CD4-positive, alpha-beta T cell treated with Interleukin-17A for 1 hour (primary cell): ENCODE measurements at regions not wholly inside any gene's neighbourhood (a gene's known extent, or its start where the extent isn't known, plus 50 kb on each side); places are given as distances from the start of the nearest gene placed in this dataset.
"Not testable (repeated sequence)": the region's sequence is repeated elsewhere in the genome, so short reads cannot be mapped to it uniquely, and the experiment has no call there.

Experiments used
- DNase-seq: peaks from one replicate; pipeline ENCODE4 v3.0.0-alpha.2; 2020

DNA sequence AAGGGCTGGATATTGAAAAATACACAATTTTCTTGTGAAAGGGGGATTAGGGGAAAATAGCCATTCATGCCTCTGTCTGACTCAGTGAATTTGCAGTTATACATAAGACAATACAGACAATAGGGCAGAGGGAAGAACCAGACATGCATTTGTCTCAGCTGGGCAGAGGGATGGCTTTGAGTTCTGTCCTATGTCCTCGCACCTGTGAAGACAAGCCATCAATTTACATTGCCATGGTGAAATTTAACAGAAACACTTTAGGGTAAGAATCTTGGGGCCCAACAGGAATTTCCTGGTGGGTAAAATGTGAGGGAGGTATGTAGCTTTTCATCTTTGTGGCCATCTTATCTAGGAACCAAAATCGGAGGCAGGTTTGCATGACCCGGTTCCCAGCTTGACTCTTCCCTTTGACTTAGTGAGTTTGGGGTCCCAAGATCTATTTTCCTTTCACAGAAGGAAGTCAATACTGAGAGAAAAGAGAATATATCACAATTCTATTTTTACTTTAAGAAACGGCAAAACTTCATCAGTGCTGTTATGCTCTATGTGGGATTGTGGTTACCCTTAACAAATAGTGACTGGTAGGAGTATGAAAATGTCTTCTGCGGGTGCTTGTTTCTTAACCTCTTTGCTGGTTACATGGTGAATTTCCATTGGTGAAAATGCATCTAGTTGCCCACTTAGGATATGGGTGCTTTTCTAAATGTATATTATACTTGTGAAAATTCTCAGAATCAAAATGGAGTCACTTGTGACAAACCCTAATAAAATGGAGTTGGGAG, 221.8 kb downstream of the SPP2 start:
- peak; percentile 24 for DNase-seq

DNA sequence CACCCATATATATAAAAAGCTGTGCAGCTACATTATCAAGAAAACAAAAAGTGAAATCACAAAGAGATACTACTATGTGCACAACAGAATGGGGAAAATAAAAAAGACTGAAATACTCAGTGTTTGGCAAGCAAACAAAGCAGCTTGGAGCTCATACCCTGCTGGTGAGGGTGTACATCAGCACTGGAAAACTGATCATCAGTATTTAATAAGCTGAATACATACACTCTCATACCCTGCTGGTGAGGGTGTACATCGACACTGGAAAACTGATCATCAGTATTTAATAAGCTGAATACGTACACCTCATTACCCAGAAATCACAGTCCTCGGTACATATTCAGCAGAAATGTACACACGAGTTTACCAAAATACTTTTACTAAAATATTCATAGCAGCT, 220.8 kb downstream of the SPP2 start:
- no peak for DNase-seq

DNA sequence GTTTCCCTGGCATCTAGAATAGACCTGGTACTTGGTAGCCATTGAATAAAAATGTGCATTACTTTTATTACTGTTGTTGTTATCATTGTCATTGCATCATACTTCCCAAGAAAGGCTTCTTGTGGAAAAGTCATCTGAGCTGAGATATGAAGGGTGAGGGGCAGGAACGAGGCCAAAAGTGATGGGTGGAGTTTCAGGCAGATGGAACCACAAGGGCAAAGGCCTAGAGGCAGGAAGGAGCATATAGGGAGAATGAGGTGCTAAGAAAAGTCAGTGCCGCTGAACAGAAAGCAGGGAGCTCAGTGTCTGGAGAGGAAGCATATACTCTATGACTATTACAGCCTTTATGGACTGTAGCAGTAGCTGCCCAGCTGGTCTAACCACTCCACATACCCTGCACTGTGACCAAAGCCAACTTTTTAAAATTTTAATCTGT, 219.3 kb downstream of the SPP2 start:
- DNase-seq = no peak

DNA sequence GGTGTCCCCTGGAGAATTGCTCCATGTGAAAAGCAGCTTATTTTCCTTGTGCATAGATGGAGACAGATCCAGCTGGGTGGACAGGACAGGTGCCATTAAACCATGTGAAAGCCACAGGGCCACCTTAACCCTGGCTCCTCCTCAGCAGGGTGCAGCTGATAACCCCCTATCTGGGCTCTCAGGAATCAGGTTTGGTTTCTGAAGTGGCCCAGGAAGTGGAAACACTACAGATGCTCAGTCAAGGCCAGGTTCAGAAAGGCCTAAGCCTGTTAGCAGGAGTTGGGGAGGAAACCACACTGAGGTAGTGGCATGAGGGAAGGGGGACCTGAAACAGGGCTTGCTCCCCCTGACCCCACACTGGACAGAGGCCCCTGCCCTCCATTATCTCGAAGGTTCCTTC, 217.0 kb downstream of the SPP2 start:
- no peak for DNase-seq

DNA sequence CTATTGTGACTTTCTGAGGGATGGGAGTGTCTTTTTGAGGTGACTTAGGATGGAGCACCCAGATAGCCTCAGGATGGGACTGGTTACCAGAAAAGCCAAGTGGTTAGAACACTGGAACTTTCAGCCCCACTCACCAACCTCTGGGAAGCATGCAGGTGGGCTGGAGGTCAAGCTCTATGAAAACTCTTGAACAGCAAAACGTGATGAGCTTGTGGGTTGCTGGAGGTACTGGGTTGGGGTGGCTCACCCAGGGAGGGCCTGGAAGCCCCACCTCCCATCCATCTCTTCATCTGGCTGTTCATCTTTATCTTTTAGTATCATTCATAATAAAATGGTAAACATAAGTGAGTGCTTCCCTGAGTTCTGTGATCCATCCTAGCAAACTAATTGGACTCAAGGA, 216.4 kb downstream of the SPP2 start:
- no peak for DNase-seq

DNA sequence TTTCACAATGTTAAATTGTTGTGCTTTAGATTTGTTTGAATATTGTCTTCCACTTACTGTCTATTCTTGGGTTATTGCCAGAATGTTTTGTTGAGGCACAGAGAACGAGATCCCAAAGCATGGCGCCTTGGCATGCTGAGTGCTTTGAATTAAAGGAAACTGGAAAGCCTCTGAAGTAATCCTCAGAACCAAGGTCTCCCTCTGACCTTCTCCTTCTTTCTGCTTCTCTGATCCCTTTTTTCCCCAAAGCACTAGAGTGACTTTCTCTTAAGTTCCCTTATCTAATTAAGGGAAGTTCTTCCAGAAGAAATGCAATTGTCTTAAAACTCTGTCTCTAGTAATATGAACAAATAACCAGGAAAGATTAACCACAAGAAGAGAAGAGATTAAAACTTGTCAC, 214.7 kb downstream of the SPP2 start:
- no peak for DNase-seq

DNA sequence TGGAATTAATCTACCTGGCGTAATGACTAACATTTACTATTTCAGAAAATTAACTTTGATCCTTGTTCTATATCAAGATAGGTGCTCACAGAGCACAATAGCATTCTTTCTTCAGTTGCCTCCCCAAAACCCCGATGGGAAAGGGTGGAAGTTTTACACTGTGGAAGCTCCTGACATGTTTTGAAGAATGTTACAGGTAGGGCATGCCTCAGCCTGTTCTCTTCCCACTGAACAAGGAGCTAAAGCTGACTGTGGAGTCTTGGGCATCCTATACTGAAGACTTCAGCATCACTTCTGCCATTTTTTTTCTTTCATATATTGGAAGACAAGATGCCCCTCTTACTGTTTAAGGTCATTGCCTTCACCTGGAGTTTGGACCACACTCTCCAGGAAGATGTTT, 211.2 kb downstream of the SPP2 start:
- no peak for DNase-seq

DNA sequence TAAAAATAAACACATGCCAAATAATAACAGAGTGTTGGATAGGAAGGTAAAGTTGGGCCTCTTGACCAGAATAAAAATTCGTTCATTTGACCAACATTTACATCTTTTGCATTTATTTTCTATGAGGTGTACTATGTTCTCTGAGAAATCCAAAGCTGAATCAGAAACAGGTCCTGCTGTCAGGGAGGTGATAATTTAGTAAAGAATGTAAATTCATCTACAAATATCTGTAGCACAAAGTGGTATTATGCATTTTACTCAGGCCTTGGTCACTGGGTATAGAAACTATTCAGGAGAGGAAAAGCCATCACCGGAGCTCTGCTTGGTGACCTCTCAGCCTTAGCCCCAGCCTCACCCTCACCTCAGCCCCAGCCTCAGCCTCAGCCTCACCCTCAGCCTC, 208.9 kb downstream of the SPP2 start:
- DNase-seq = no peak

DNA sequence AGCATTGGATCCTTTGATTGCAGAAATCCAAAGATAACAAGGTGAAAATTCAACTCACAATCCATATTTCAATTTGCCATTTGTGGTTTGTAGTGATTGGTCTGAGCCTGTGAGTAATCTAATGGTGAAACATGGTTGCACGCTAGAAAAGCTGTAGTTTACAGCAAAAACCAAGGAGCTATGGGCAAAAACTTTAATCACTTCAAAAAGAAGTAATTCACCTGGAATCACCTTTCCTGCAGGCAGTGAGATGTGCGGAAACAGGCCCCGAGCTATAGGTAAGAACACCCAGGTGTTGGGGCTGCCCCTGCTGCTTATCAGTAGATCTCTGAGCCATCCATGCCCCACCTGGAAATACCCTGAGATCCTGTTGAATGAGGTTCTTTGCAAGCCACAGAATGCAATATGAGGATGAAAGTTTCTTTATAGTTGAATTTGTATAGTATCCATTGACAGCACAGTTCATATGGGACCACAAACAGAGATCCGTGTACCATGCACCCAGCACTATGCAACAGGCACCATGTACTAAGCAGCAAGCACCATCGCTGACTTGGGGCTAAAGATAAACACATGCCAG, 208.2 kb downstream of the SPP2 start:
- DNase-seq = no peak

DNA sequence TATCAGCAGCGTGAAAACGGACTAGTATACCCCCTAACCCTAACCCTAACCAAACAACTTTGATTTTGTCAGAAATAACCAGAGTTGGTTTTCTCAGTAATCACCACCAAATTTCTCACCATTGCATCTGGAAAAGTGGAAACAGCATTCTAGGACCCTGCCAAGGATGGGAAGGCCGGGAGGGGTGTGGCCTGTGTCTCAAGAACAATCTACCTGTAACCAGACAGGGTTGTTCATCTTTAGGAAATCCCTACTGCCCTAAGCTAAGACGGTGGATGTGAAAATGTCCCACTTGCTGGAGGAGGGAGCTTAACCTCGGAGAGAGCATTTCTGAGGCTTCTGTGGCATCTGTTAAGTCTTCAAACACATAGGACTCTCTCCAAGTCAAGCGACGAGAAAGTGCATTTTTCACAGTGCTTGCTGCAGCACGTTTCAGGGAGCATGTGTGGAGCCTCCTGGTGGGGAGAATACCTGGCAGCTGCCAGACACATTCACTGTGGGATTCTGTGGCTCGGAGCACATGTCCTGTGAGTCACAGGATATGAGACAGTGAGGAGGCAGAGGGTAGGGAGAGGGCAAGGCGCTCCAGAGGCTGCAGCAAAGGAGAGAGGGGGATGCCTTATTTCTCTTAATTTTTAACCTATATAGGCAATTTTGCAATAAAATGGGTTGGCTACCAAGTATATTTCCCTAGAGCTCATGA, 207.5 kb downstream of the SPP2 start:
- peak; percentile 15 for DNase-seq

DNA sequence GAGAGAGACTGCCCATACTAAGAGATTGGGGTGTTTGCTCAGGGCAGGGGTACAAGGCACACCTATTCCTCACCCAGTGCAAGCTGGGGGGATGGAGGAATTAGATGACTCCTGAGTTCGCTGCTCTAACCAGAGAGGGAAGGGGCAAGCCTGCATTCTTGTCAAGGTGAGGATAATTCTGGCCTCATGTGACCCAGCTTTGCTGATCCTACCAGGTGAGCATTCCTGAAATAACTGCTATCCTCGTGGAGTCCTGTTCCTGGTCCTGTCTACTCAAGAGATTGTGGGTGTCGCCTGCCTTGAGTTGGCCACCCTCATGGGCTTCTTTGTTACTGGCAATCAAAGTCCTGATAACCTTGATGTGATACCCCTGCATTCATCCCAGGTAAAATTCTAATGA, 206.0 kb downstream of the SPP2 start:
- DNase-seq = no peak

DNA sequence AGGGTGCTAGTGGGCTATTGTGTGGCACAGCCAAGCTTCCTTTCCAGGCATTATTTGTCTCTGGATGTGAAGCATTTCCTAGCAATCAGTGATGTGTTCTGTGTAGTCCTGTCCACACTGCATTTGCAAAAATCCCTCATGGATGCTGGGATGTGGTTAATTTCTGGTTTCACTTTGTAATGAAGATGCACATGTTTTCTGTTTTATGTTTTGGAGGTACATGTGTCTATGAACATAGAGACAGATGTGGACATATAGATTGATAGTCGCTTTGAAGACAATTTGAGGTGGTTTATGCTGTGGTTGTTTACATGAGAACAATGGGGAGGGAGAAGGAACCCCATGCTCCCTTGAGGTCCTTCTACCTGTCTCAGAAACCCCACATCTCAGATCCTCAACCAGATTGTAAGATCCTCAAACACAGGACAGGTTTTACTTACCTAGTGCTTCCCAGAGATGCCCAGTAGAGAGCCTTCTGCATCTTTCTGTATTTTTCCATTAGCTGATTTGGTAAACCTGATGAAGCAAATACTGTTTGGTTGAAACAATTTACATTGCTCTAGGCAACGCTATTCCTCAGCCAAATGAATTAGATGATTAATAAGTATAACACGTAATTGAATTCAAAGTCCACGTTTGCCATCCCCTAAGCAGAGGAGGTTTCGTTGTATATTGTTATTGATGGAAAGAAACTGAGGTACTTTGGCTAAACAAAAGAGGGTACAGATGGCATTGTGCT, 204.4 kb downstream of the SPP2 start:
- DNase-seq = no peak

DNA sequence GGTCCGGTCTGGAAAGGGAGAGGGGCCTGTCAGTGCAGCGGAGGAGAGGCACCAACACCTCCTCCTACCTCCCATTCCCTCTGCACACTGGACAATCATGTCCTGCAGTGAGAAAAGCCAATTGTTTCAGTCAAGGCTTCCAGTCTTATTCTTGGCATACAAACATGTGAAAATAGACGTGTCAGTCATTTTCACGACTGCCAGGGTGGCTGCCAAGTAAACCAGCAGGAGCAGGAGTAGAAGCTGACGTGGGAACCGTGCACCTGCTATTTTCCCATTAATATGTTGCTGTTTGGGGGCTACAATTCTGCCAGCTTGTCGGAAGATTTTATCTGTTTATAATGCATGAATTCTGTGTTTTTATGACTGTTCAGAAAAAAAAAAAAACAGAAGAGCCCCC, 202.3 kb downstream of the SPP2 start:
- no peak for DNase-seq

DNA sequence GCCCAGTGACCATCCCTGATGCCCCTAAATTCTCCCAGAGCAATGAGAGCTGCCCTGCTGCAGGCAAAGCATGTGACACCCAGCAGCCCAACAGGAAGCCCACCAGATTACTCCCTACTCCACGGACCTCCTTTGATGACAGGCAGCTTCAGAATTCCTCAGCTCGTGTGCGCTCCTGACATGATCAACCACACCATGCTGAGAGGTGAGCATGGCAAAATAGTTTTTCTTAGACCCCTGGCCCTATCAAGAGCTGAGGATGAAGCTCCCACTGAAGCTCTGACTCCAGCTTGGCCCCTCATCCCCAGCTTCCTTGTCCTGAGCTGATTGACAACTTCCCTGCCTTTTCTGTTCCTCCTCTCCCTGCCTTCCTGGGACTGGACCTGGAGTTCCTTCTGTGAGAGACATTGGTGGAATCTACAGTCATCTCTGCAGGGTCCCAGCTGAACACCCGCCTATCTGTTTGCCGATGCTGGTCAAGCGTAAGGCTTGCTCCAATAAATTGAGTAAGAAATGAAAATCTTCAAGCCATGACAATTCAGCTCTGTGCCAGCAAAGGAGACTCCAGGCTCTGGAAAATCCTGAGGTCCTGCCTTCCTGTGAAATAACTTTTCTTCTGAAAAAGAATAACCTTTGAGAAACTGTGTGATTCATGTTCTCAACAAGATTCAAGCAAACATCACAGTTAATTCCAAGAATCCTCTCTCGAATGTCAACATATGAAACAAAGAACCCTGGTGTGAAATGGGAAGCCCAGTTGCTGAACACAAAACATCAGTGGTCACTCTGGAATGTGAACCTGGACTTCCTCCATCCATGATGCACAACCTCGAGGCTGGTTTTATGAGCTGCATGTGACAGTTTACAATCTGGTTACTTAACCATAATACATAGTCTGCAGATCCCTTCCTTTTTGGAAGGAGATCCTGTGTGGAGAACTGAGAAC, 201.1 kb downstream of the SPP2 start:
- DNase-seq = no peak

DNA sequence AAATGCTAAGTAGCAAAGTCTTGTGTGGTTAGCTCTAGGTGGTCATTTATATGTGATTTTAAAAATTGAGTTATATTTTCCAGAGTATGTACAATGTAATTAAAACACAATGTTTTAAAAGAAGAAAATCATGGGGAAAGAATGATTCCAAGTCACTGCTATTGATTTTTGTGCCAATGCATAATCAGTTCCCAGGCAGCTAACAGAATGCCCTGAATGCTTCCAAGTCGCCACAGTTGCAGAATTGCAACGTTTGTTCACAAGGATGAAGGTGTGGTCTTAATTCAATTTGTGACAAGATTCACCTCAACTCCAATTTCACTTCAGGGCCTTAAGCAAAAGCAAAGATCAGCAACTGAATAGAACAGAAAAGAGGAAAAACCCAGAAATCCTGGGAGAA, 200.4 kb downstream of the SPP2 start:
- no peak for DNase-seq

DNA sequence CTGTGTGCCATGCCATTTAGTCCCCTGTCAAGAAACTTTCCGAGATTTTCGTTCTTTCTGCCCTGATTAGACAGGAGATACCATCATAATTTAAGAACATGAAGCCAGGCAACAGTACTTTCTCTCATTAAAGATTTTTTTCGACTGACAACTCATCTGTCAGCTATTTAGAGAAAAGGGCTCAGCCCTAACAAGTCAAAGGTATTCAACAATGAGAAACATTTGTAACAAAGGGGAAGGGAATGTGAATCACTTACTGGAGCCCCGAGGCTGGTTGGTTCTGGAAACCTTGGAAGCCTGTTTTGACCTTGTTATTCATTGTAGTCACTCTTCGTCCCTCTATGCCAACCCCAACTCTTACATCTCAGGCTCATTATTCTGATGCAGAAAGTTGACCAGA, 199.4 kb downstream of the SPP2 start:
- no peak for DNase-seq

DNA sequence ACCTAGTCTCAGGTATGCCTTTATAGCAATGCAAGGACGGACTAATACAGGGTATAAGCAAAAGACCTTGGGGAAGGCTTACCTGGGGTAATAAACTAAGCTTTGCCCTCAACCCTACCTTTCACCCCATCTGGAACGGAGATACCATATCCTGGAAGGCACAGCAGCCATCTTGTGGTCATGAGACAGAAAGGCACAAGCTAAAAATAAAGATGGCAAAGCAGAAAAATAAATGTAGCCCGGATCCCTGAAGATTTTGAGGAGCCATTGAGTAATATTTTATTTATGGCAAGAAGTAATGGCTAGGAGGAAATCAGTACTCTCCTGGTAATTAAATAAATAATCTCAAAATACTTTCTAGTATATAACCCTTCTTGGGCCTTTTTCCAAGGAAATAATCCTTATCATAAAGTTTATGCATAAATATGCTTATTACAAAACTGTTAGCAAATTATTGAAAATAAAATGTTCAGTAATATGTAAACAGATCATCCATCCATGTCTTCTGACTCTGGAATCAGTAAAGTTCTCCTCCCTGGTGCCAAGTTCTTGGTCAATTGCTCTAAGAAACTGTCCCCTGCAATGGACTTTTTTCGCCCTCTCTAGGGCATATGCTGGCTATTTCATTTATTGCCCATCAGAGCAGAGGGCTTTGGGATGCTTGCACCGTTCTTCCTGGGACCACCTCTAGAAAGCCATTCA, 198.7 kb downstream of the SPP2 start:
- no peak for DNase-seq

DNA sequence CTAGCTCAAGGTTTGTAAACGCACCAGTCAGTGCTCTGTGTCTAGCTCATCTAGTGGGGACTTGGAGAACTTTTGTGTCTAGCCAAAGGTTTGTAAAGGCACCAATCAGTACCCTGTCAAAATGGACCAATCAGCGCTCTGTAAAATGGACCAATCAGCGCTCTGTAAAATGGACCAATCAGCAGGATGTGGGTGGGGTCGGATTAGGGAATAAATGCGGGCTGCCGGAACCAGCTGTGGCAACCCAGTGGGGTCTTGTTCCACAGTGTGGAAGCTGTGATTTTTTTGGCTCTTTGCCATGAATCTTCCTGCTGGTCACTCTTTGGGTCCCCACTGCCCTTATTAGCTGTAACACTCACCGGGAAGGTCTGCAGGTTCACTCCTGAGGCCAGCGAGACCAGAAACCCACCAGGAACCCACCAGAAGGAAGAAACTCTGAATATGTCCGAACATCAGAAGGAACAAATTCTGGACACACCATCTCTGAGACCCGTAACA, 197.8 kb downstream of the SPP2 start:
- not testable (repeated sequence) for DNase-seq

DNA sequence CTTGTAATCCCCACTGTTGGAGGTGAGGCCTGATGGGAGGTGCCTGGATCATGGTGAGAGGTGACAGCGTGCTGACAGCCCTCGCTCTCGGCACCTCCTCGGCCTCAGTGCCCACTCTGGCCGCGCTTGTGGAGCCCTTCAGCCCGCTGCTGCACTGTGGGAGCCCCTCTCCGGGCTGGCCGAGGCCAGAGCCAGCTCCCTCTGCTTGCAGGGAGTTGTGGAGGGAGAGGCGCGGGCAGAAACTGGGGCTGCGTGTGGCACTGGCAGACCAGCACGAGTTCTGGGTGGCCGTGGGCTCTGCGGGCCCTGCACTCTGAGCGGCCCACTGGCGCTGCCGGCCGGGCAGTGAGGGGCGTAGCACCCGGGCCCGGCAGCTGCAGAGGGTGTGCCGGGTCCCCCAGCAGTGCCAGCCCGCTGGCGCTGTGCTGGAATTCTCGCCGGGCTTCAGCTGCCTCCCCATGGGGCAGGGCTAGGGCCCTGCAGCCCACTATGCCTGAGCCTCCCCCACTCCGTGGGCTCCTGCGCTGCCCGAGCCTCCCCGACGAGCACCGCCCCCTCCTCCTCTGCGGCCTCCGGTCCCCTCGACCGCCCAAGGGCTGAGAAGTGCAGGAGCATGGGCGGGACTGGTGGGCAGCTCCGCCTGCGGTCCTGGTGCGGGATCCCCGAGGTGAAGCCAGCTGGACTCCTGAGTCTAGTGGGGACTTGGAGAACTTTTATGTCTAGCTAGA, 197.1 kb downstream of the SPP2 start:
- DNase-seq = no peak

DNA sequence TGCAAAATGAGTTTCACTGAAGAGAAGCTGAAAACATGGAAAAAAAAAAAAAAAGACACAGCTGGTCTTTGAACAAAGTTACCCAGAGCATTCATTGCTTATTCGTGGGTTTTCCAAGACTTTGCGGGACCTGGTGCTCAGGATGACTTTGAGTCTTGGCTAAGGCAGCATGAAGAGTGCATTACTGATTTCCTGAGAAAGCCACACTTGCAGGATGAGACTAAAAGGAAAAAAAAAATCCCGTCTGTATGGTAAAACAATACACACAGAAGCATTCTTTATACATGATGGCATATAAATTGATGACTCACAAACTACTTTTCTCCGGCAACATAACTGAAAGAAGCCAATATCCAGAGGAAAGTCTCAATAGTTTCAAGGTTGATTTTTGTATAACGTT, 195.4 kb downstream of the SPP2 start:
- DNase-seq = no peak
